ENCODE measurements at regions not wholly inside any gene's neighbourhood (a gene's known extent, or its start where the extent isn't known, plus 50 kb on each side); places are given as distances from the start of the nearest gene placed in this dataset.

DNA sequence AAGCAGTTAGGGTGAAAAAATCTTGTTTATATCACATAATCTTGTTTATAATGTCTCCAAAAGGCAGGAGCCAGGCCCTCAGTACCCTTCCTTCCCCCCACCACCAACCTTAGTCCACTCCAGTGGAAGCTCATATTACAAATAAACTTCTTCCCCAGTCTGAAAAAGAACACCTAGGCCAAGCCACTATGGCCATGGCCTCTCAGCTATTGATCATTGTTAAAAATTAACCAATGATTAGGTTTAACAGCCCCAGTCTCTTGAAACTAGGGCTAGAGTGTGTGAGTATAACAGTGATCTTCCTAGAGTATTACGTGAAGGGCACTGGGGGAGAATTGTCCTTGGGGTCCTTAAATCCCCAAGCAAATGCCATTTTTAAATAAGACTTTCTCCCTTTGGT lies 411.9 kb upstream of the EDA2R start:
- TF ChIP-seq CTCF (conservative IDR thresholded peaks at IDR 0.05; ENCODE audit: low read depth, low read length) (no peak), CEBPB (IDR thresholded peaks at IDR 0.05; ENCODE audit: low read depth, low read length) (no peak), RAD21 (IDR thresholded peaks at IDR 0.05; ENCODE audit: low read length) (no peak), POLR2A (IDR thresholded peaks at IDR 0.05; ENCODE audit: low read depth, low read length) (no peak), MAFK (IDR thresholded peaks at IDR 0.05; ENCODE audit: low read depth, low read length) (no peak)
